Neural progenitor cell (in vitro differentiated cells): ENCODE measurements at regions not wholly inside any gene's neighbourhood (a gene's known extent, or its start where the extent isn't known, plus 50 kb on each side); places are given as distances from the start of the nearest gene placed in this dataset.

Source experiments
- DNase-seq: peaks from one replicate; pipeline ENCODE4 v3.0.0-alpha.2; 2016; ENCODE audit warnings: low spot score
- H2AFZ ChIP-seq: fragments of 200-600 bp; sonication (generic); replicated peaks from 2 replicates; pipeline ENCODE4 v1.6.1; 2016; ENCODE audit warnings: antibody characterized with exemption
- H3F3A ChIP-seq: fragments of 200-600 bp; sonication (generic); 2 replicates; pipeline ENCODE4 v1.6.1; 2016; ENCODE audit warnings: antibody characterized with exemption, low read depth
- H3K27ac ChIP-seq: fragments of 200-600 bp; sonication (generic); 2 replicates; pipeline ENCODE4 v1.5.1; 2016; ENCODE audit warnings: mild to moderate bottlenecking
- H3K27me3 ChIP-seq: fragments of 200-600 bp; sonication (generic); 2 replicates; pipeline ENCODE4 v1.6.1; 2016; ENCODE audit warnings: mild to moderate bottlenecking, moderate library complexity
- H3K36me3 ChIP-seq: fragments of 200-600 bp; sonication (generic); 2 replicates; pipeline ENCODE4 v1.5.1; 2016
- H3K4me1 ChIP-seq: fragments of 200-600 bp; sonication (generic); 2 replicates; pipeline ENCODE4 v1.6.1; 2016; ENCODE audit warnings: mixed run types
- H3K4me2 ChIP-seq: fragments of 200-600 bp; sonication (generic); 2 replicates; pipeline ENCODE4 v1.6.1; 2016
- H3K4me3 ChIP-seq: fragments of 200-600 bp; sonication (generic); 2 replicates; pipeline ENCODE4 v1.5.1; 2016
- H3K79me2 ChIP-seq: fragments of 200-600 bp; sonication (generic); 2 replicates; pipeline ENCODE4 v1.6.1; 2016; ENCODE audit warnings: low read depth
- H3K9ac ChIP-seq: fragments of 200-600 bp; sonication (generic); 2 replicates; pipeline ENCODE4 v1.6.1; 2016
- H3K9me3 ChIP-seq: fragments of 200-600 bp; sonication (generic); 2 replicates; pipeline ENCODE4 v1.5.1; 2016; ENCODE audit warnings: low read depth
- H4K20me1 ChIP-seq: fragments of 200-600 bp; sonication (generic); 2 replicates; pipeline ENCODE4 v1.6.1; 2016; ENCODE audit warnings: low read depth
- H3K27ac Mint-ChIP-seq: 3 replicates; pipeline ENCODE4 v1.8.0; 2021; ENCODE audit warnings: mixed read lengths
- H3K27me3 Mint-ChIP-seq: 2 replicates; pipeline ENCODE4 v1.8.0; 2022; ENCODE audit warnings: low read depth, mild to moderate bottlenecking, inconsistent platforms, moderate library complexity, mixed read lengths; ENCODE audit not compliant: insufficient read depth
- H3K36me3 Mint-ChIP-seq: 3 replicates; pipeline ENCODE4 v1.8.0; 2021; ENCODE audit warnings: mixed read lengths
- H3K4me1 Mint-ChIP-seq: 3 replicates; pipeline ENCODE4 v1.8.0; 2021; ENCODE audit warnings: mixed read lengths
- H3K4me3 Mint-ChIP-seq: 3 replicates; pipeline ENCODE4 v1.8.0; 2021; ENCODE audit warnings: mild to moderate bottlenecking, moderate library complexity, mixed read lengths
- H3K9me3 Mint-ChIP-seq: 3 replicates; pipeline ENCODE4 v1.8.0; 2020; ENCODE audit warnings: mixed read lengths
- CTCF ChIP-seq: fragments of 200-600 bp; sonication (generic); IDR thresholded peaks from 2 replicates; pipeline ENCODE4 v1.5.1; 2017; ENCODE audit warnings: antibody characterized with exemption, mild to moderate bottlenecking
- EZH2 ChIP-seq: fragments of 200-600 bp; sonication (generic); IDR thresholded peaks from 2 replicates; pipeline ENCODE4 v1.6.1; 2017; ENCODE audit warnings: antibody characterized with exemption, mild to moderate bottlenecking, moderate library complexity
- EZH2phosphoT487 ChIP-seq: fragments of 200-600 bp; sonication (generic); IDR thresholded peaks from 2 replicates; pipeline ENCODE4 v1.6.1; 2017; ENCODE audit warnings: antibody characterized with exemption

GRCh38 chr7:63008366-63008765, 990.3 kb upstream of the ZNF722 start:
- Histone ChIP-seq H3F3A (no peaks in the 10 kb centered on the region), H3K36me3 (no peaks in the 10 kb centered on the region), H3K27me3 (no peaks in the 10 kb centered on the region), H3K4me3 (no peak overlapping the region), H3K4me2 (no peak overlapping the region), H2AFZ (no peak overlapping the region), H3K9ac (no peak overlapping the region), H4K20me1 (no peaks in the 10 kb centered on the region), H3K9me3 (peaks cover 75% of the 10 kb centered on the region), H3K79me2 (no peaks in the 10 kb centered on the region), H3K4me1 (no peaks in the 10 kb centered on the region), H3K27ac (no peak overlapping the region)
- DNase-seq = no peak
- Mint-ChIP-seq H3K4me1 (no peaks in the 10 kb centered on the region), H3K4me3 (no peak overlapping the region), H3K27me3 (peaks cover 4% of the 10 kb centered on the region), H3K9me3 (peaks cover 58% of the 10 kb centered on the region), H3K36me3 (no peaks in the 10 kb centered on the region), H3K27ac (no peak overlapping the region)
- no peak for TF ChIP-seq EZH2phosphoT487
- TF ChIP-seq CTCF = peak; percentile 32

- no peaks in the 10 kb centered on the region for H3K27me3 ChIP-seq
- Mint-ChIP-seq H3K9me3 (peaks cover 63% of the 10 kb centered on the region), H3K36me3 (peaks cover 2% of the 10 kb centered on the region), H3K27ac (no peak overlapping the region), H3K4me3 (no peak overlapping the region), H3K27me3 (peaks cover 8% of the 10 kb centered on the region), H3K4me1 (no peaks in the 10 kb centered on the region)
- H3F3A ChIP-seq = no peaks in the 10 kb centered on the region
- peaks cover 74% of the 10 kb centered on the region for H3K9me3 ChIP-seq
- no peak for TF ChIP-seq EZH2
- TF ChIP-seq EZH2phosphoT487 = no peak
- no peak for TF ChIP-seq CTCF
- H3K4me3 ChIP-seq = no peak overlapping the region
- H3K4me1 ChIP-seq = no peaks in the 10 kb centered on the region
- H3K36me3 ChIP-seq = no peaks in the 10 kb centered on the region
- no peak overlapping the region for H2AFZ ChIP-seq
- H3K9ac ChIP-seq = no peak overlapping the region
- H4K20me1 ChIP-seq = no peaks in the 10 kb centered on the region
- no peak overlapping the region for H3K4me2 ChIP-seq
- DNase-seq = no peak
- H3K79me2 ChIP-seq = no peaks in the 10 kb centered on the region
- no peak overlapping the region for H3K27ac ChIP-seq
Observed at GRCh38 chr7:63009771-63010170, 988.9 kb upstream of the ZNF722 start.

GRCh38 chr7:63012633-63013183, 985.9 kb upstream of the ZNF722 start:
- H3K4me3 ChIP-seq = no peak overlapping the region
- H3K4me3 Mint-ChIP-seq = no peak overlapping the region
- H3K27ac Mint-ChIP-seq = no peak overlapping the region
- H3K9ac ChIP-seq = no peak overlapping the region
- no peak overlapping the region for H3K4me2 ChIP-seq
- H3K36me3 Mint-ChIP-seq = peaks cover 2% of the 10 kb centered on the region
- TF ChIP-seq CTCF = no peak
- no peak for TF ChIP-seq EZH2phosphoT487
- TF ChIP-seq EZH2 = no peak
- no peaks in the 10 kb centered on the region for H3K4me1 ChIP-seq
- no peaks in the 10 kb centered on the region for H3K36me3 ChIP-seq
- H3K79me2 ChIP-seq = no peaks in the 10 kb centered on the region
- H3F3A ChIP-seq = no peaks in the 10 kb centered on the region
- peaks cover 15% of the 10 kb centered on the region for H3K27me3 Mint-ChIP-seq
- H3K9me3 Mint-ChIP-seq = peaks cover 81% of the 10 kb centered on the region
- DNase-seq = no peak
- no peaks in the 10 kb centered on the region for H3K4me1 Mint-ChIP-seq
- H3K27me3 ChIP-seq = no peaks in the 10 kb centered on the region
- H3K9me3 ChIP-seq = peaks cover 69% of the 10 kb centered on the region
- H2AFZ ChIP-seq = no peak overlapping the region
- H3K27ac ChIP-seq = no peak overlapping the region
- H4K20me1 ChIP-seq = no peaks in the 10 kb centered on the region
